ENCODE measurements at regions not wholly inside any gene's neighbourhood (a gene's known extent, or its start where the extent isn't known, plus 50 kb on each side); places are given as distances from the start of the nearest gene placed in this dataset.

GRCh38 chr16:87125206-87126155 lies 191.7 kb downstream of the C16orf95 start:
- TF ChIP-seq CTCF (IDR thresholded peaks at IDR 0.05; ENCODE audit: low read length) (no peak), EZH2 (optimal IDR thresholded peaks at IDR 0.05; ENCODE audit: low read depth, low read length) (no peak)
